VCaP (cell line): ENCODE measurements at regions not wholly inside any gene's neighbourhood (a gene's known extent, or its start where the extent isn't known, plus 50 kb on each side); places are given as distances from the start of the nearest gene placed in this dataset.

Experiments
- H3K27ac ChIP-seq: fragments of 450-650 bp; 2 replicates; pipeline ENCODE4 v1.5.1; 2017
- TF ChIP-seq, protein P1 (sequence below): fragments of 450-650 bp; conservative IDR thresholded peaks from 2 replicates; pipeline ENCODE4 v1.5.1; 2017; ENCODE audit warnings: mild to moderate bottlenecking, moderate library complexity

DNA sequence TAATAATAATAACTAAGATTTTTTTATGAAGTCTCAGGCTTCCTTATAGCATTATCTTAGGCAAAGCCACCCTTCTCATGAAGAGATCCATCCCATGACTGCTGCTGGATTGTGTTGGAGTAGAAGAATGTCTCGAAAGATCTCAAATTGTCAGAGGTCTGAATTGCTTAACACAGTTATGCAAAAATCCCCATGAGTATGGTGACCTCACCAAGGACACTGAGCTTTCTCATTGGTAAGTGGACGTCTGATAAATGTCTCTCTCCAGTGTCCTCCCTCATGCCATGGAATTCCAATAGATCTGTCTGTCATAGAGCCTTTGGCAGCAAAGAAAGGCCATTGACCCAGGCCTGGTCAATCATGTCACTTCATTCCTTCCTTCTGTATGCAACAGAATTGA, 264.5 kb downstream of the CDH11 start:
- H3K27ac ChIP-seq = no peak overlapping the region
- TF ChIP-seq, protein P1, sequence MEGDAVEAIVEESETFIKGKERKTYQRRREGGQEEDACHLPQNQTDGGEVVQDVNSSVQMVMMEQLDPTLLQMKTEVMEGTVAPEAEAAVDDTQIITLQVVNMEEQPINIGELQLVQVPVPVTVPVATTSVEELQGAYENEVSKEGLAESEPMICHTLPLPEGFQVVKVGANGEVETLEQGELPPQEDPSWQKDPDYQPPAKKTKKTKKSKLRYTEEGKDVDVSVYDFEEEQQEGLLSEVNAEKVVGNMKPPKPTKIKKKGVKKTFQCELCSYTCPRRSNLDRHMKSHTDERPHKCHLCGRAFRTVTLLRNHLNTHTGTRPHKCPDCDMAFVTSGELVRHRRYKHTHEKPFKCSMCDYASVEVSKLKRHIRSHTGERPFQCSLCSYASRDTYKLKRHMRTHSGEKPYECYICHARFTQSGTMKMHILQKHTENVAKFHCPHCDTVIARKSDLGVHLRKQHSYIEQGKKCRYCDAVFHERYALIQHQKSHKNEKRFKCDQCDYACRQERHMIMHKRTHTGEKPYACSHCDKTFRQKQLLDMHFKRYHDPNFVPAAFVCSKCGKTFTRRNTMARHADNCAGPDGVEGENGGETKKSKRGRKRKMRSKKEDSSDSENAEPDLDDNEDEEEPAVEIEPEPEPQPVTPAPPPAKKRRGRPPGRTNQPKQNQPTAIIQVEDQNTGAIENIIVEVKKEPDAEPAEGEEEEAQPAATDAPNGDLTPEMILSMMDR = no peak

DNA sequence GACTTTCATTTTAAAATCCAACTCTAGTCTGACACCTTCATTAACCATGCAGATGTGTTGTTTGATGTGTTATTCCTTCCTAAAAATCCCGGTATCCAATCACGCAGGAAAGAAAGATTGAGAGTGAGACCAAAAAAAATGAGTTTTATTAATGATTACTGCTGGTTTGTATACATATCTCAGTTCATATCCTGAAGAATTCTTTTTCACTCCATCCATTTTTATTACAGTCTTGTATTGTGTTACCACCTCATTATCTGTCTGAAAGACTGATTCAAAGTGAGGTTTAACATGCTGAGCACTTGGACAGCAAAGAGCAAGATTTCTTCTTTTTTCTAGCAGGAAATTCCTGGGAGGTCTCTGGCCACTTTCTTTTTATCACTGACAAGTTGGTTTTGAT, 268.3 kb downstream of the CDH11 start:
- TF ChIP-seq, protein P1 = no peak
- H3K27ac ChIP-seq = no peak overlapping the region

DNA sequence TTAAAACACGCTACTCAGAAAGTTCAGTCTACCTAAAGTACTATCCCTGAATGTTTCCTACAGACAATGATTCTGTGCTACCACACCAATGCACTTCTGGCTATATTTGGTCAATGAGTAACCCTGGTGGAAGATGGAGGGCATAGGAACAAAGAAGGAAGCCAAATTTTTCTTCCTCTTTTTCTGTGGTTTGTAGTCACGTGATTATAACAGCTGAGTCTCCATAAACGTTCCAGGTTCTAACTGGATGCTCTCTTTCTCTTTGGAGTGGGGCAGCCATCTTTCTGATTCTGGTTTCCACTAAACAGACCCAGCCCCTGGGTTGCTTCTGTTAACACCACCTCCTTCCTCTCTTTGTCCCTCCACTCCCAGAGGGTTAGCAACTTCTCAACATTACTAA, 274.9 kb downstream of the CDH11 start:
- TF ChIP-seq, protein P1 = no peak
- H3K27ac ChIP-seq = no peak overlapping the region

DNA sequence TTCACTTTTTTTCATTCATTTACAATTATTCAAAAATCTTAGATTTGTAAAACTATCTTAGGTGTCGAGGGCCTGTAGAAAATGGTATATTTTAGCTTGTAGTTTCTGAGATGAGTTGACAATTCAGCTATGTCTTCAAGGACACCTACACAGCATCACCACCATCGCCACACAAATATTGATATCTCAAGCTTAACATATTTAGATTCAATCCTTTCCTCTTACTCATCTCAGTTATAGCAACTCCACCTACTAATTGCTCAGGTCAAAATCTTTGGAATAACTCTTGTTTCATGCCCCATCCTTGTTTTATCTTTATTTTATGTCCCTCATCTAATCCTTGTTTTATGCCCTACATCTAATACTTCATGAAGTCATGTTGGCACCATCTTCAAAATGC, 276.8 kb downstream of the CDH11 start:
- TF ChIP-seq, protein P1 = no peak
- no peak overlapping the region for H3K27ac ChIP-seq

DNA sequence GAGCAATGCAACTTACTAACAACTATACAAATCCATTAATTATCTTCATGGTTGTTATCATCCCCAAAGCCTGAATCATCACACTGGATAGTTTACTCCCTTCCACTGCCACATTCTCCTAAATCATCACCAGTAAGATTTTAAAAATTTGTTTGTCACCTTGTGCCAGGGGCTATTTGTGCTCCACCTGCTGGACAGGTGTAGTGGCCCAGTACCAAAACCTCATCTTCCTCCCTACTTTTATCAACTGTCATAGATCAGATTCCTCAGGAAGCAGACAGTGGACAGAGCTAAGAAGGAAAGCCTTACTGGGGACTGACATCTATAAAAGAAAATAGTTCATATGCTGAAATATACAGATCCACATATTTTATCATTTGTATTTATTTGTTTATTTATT, 280.4 kb downstream of the CDH11 start:
- TF ChIP-seq, protein P1 = no peak
- H3K27ac ChIP-seq = no peak overlapping the region

DNA sequence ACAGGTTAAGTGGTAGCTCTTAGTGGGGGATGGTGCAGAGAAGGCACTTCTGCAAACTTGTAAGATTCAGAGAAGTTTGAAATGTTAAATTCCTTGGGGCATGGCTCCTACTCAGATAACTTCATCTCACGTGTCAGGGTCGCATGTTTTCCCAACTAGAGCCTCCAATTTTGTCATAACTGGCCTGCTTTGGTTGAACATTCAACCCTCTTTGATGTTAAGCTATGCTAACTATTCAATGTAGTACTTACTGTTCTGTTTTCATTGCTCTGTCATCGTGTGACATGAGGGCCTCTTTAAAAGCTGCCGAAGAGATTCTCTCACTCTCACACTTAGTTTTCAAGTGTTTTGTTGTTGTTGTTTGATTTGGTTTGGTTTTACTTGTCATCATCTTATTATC, 280.8 kb downstream of the CDH11 start:
- no peak overlapping the region for H3K27ac ChIP-seq
- TF ChIP-seq, protein P1 = no peak

DNA sequence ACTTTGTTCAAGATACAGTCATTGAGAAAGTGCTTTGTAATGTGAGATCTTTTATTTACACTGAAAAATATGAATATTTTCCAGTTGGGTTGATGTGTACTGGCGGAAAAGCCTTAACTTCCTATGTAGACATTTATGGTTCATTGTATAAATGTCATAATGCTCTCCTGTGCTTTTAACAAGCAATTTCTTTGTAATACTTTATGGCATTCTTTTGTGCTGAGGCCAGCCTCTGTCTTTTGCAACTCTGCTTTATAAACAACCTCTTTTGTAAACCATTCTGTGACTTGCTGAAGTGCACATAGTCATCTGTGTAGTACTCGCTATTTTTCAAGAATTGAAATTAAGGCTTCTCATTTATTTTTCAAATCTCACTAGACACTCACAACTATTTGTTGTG, 291.2 kb downstream of the CDH11 start:
- H3K27ac ChIP-seq = no peak overlapping the region
- TF ChIP-seq, protein P1 = no peak

DNA sequence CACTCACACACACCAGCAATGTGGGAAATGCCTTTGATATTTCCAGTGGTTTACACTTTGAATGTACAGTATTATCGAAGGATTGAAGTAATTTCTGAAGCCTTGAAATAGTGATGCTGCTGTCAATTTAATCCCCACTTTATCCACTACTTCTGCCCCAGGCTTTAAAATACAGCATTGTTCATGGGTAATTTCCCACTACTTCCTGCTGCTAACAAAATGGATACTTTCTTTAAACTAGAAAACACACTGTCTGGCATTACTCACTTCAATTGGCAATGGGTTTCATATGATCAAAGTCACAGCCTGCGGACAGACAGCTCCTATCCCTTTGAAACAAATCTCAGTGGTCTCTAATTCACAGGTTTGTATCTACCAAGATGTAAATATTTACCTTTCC, 292.2 kb downstream of the CDH11 start:
- TF ChIP-seq, protein P1 = no peak
- no peak overlapping the region for H3K27ac ChIP-seq
